ENCODE measurements at regions not wholly inside any gene's neighbourhood (a gene's known extent, or its start where the extent isn't known, plus 50 kb on each side); places are given as distances from the start of the nearest gene placed in this dataset.

DNA sequence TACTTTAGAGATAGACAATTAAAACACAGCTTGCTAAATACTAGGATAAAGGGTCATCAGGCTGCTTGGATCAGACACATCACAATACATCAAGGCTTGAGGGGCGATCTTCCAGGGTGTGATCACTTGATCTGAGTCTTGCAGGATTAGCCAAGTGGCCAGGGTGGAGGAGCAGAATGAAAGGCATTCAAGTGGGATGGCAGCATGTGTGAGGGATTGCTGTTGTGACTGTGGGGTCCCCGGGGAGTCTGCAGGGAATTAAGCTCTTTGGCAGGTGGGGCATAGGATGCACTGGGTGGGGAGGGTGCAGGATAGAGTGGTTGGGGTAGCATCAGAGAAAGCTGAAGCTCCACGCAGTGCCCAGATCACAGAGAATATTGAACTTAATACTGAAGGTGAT, 58.0 kb upstream of the TMEM163 start:
- Histone ChIP-seq H3F3A (ENCODE audit: insufficient read depth) (no peaks in the 10 kb centered on the region), H3K9me3 (ENCODE audit: insufficient read depth, low read length) (no peaks in the 10 kb centered on the region), H3K79me2 (ENCODE audit: insufficient read depth, low read length) (no peaks in the 10 kb centered on the region), H3K4me2 (ENCODE audit: low read depth, low read length, poor library complexity, severe bottlenecking) (no peak overlapping the region), H3K27me3 (ENCODE audit: low read length) (no peaks in the 10 kb centered on the region), H4K20me1 (ENCODE audit: low read depth, low read length) (no peaks in the 10 kb centered on the region), H3K9ac (ENCODE audit: low read length) (no peak overlapping the region), H3K36me3 (ENCODE audit: low read length) (no peaks in the 10 kb centered on the region), H3K9me2 (replicated peaks; ENCODE audit: insufficient read depth, low read length) (no peaks in the 10 kb centered on the region), H3K4me3 (ENCODE audit: insufficient read depth, low read length, poor library complexity, severe bottlenecking) (no peak overlapping the region), H2AFZ (ENCODE audit: low read depth, low read length, severe bottlenecking) (no peak overlapping the region), H3K27ac (ENCODE audit: low read depth, low read length) (no peak overlapping the region)
- no peak for TF ChIP-seq EZH2phosphoT487 (conservative IDR thresholded peaks at IDR 0.05; ENCODE audit: low read length)
- TF ChIP-seq, protein P1, sequence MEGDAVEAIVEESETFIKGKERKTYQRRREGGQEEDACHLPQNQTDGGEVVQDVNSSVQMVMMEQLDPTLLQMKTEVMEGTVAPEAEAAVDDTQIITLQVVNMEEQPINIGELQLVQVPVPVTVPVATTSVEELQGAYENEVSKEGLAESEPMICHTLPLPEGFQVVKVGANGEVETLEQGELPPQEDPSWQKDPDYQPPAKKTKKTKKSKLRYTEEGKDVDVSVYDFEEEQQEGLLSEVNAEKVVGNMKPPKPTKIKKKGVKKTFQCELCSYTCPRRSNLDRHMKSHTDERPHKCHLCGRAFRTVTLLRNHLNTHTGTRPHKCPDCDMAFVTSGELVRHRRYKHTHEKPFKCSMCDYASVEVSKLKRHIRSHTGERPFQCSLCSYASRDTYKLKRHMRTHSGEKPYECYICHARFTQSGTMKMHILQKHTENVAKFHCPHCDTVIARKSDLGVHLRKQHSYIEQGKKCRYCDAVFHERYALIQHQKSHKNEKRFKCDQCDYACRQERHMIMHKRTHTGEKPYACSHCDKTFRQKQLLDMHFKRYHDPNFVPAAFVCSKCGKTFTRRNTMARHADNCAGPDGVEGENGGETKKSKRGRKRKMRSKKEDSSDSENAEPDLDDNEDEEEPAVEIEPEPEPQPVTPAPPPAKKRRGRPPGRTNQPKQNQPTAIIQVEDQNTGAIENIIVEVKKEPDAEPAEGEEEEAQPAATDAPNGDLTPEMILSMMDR (IDR thresholded peaks at IDR 0.05; ENCODE audit: insufficient read depth, low read length, poor library complexity, severe bottlenecking) = no peak

DNA sequence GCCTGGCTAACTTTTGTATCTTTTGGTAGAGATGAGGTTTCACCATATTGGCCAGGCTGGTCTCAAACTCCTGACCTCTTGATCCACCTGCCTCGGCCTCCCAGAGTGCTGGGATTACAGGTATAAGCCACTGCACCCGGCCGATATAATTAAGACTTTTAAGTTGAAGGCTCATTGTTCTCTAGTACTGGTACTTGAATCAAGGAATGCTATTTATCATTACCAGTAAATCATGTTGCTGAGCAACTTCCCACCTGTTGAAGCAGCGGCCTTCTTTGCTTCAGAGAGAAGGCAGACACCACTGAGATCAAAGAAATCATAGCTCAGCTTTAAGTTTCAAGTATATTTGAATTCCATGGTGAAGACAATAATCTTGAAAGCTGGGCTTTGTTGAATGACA, 58.8 kb upstream of the TMEM163 start:
- Histone ChIP-seq H3K9me2 (replicated peaks; ENCODE audit: insufficient read depth, low read length) (no peaks in the 10 kb centered on the region), H3K9me3 (ENCODE audit: insufficient read depth, low read length) (no peaks in the 10 kb centered on the region), H3K27ac (ENCODE audit: low read depth, low read length) (no peak overlapping the region), H3F3A (ENCODE audit: insufficient read depth) (no peaks in the 10 kb centered on the region), H3K27me3 (ENCODE audit: low read length) (no peaks in the 10 kb centered on the region), H3K36me3 (ENCODE audit: low read length) (no peaks in the 10 kb centered on the region), H3K4me3 (ENCODE audit: insufficient read depth, low read length, poor library complexity, severe bottlenecking) (no peak overlapping the region), H3K9ac (ENCODE audit: low read length) (no peak overlapping the region), H2AFZ (ENCODE audit: low read depth, low read length, severe bottlenecking) (no peak overlapping the region), H3K79me2 (ENCODE audit: insufficient read depth, low read length) (no peaks in the 10 kb centered on the region), H4K20me1 (ENCODE audit: low read depth, low read length) (no peaks in the 10 kb centered on the region), H3K4me2 (ENCODE audit: low read depth, low read length, poor library complexity, severe bottlenecking) (no peak overlapping the region)
- TF ChIP-seq EZH2phosphoT487 (conservative IDR thresholded peaks at IDR 0.05; ENCODE audit: low read length) = no peak
- TF ChIP-seq, protein P1 (IDR thresholded peaks at IDR 0.05; ENCODE audit: insufficient read depth, low read length, poor library complexity, severe bottlenecking) = no peak

DNA sequence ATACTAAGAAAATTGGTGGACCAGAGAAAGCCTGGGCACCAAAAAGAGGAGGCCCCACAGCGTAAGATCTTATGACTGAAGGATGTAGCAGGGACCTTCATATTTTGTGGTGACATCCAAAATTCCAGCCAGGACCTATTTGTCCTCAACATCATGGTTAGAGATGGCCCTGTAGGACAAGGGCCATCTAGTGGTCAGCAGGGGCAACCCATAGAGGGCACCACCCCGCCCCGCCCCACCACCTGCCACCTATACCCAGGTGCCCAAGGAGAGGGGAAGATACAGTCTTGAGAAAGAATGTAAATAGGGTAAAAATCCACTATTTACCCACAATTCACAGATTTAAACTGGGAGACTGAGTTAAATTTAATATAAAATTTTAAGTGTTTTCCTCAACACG, 59.6 kb upstream of the TMEM163 start:
- Histone ChIP-seq H3K4me3 (ENCODE audit: insufficient read depth, low read length, poor library complexity, severe bottlenecking) (no peak overlapping the region), H3K79me2 (ENCODE audit: insufficient read depth, low read length) (no peaks in the 10 kb centered on the region), H3K36me3 (ENCODE audit: low read length) (no peaks in the 10 kb centered on the region), H3K9me3 (ENCODE audit: insufficient read depth, low read length) (no peaks in the 10 kb centered on the region), H3K27ac (ENCODE audit: low read depth, low read length) (no peak overlapping the region), H2AFZ (ENCODE audit: low read depth, low read length, severe bottlenecking) (no peak overlapping the region), H3K4me2 (ENCODE audit: low read depth, low read length, poor library complexity, severe bottlenecking) (no peak overlapping the region), H3K9me2 (replicated peaks; ENCODE audit: insufficient read depth, low read length) (no peaks in the 10 kb centered on the region), H3K9ac (ENCODE audit: low read length) (no peak overlapping the region), H4K20me1 (ENCODE audit: low read depth, low read length) (no peaks in the 10 kb centered on the region), H3K27me3 (ENCODE audit: low read length) (no peaks in the 10 kb centered on the region), H3F3A (ENCODE audit: insufficient read depth) (no peaks in the 10 kb centered on the region)
- no peak for TF ChIP-seq EZH2phosphoT487 (conservative IDR thresholded peaks at IDR 0.05; ENCODE audit: low read length)
- TF ChIP-seq, protein P1 (IDR thresholded peaks at IDR 0.05; ENCODE audit: insufficient read depth, low read length, poor library complexity, severe bottlenecking) = peak; percentile 24
